Smooth muscle cell (in vitro differentiated cells): ENCODE measurements at regions not wholly inside any gene's neighbourhood (a gene's known extent, or its start where the extent isn't known, plus 50 kb on each side); places are given as distances from the start of the nearest gene placed in this dataset.

Experiments
- DNase-seq: peaks from one replicate; lab custom pipeline; 2025; ENCODE audit not compliant: unreplicated experiment; lab: John Stamatoyannopoulos, UW
- H2AFZ ChIP-seq: fragments of 200-600 bp; sonication (generic); 2 replicates; pipeline ENCODE4 v1.6.0; 2016; ENCODE audit warnings: antibody characterized with exemption, low read depth, mild to moderate bottlenecking
- H3F3A ChIP-seq: fragments of 200-600 bp; sonication (generic); 2 replicates; pipeline ENCODE4 v1.6.0; 2017; ENCODE audit warnings: antibody characterized with exemption, low read depth
- H3K27ac ChIP-seq: fragments of 200-600 bp; sonication (generic); 2 replicates; pipeline ENCODE4 v1.5.1; 2016; ENCODE audit warnings: low read depth, mild to moderate bottlenecking
- H3K27me3 ChIP-seq: fragments of 200-600 bp; sonication (generic); 2 replicates; pipeline ENCODE4 v1.6.1; 2016; ENCODE audit warnings: low read depth, mild to moderate bottlenecking
- H3K36me3 ChIP-seq: fragments of 200-600 bp; sonication (generic); 2 replicates; pipeline ENCODE4 v1.5.1; 2016; ENCODE audit warnings: low read depth
- H3K4me1 ChIP-seq: fragments of 200-600 bp; sonication (generic); 2 replicates; pipeline ENCODE4 v1.5.1; 2016; ENCODE audit warnings: low read depth
- H3K4me2 ChIP-seq: fragments of 200-600 bp; sonication (generic); 2 replicates; pipeline ENCODE4 v1.6.0; 2016; ENCODE audit warnings: mild to moderate bottlenecking
- H3K4me3 ChIP-seq: fragments of 200-600 bp; sonication (generic); 2 replicates; pipeline ENCODE4 v1.5.1; 2016; ENCODE audit warnings: mild to moderate bottlenecking
- H3K79me2 ChIP-seq: fragments of 200-600 bp; sonication (generic); 2 replicates; pipeline ENCODE4 v1.6.0; 2016; ENCODE audit warnings: low read depth, mild to moderate bottlenecking
- H3K9ac ChIP-seq: fragments of 200-600 bp; sonication (generic); 2 replicates; pipeline ENCODE4 v1.6.0; 2016; ENCODE audit warnings: low read depth
- H3K9me3 ChIP-seq: fragments of 200-600 bp; sonication (generic); replicated peaks from 2 replicates; pipeline ENCODE4 v1.5.1; 2016; ENCODE audit warnings: low read depth
- H4K20me1 ChIP-seq: fragments of 200-600 bp; sonication (generic); 2 replicates; pipeline ENCODE4 v1.6.0; 2016; ENCODE audit warnings: low read depth
- WGBS: methylation state at CpG from one replicate; pipeline ENCODE4 v1.1.7; 2016; ENCODE audit warnings: low lambda C conversion rate; 5-methylcytosine and 5-hydroxymethylcytosine counted together
- TF ChIP-seq, protein P1 (sequence below): fragments of 200-600 bp; sonication (generic); IDR thresholded peaks from 2 replicates; pipeline ENCODE4 v1.5.1; 2017; ENCODE audit warnings: borderline replicate concordance, mild to moderate bottlenecking, antibody characterized with exemption; ENCODE audit not compliant: insufficient read depth, poor library complexity, severe bottlenecking

DNA sequence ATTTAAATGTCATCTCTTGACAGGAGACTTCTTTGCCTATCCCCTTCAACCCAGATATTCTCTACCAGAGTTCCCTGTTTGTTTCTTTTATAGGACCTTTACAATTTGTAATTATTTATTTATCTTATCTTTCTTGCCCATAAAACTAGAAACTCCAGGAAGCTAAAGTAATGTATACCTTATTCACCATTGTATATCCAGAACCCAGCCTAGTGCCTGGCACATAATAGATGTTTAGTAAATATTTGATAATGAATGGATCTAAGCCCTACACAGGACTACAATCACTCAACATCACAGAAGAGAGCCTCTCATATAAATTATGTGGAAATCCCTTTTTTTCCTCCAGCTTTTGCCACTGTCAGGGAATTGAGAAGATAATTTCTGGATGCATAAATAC is 125.6 kb upstream of the CNOT2 start:
- no peak overlapping the region for H3K4me2 ChIP-seq
- H2AFZ ChIP-seq = no peak overlapping the region
- TF ChIP-seq, protein P1, sequence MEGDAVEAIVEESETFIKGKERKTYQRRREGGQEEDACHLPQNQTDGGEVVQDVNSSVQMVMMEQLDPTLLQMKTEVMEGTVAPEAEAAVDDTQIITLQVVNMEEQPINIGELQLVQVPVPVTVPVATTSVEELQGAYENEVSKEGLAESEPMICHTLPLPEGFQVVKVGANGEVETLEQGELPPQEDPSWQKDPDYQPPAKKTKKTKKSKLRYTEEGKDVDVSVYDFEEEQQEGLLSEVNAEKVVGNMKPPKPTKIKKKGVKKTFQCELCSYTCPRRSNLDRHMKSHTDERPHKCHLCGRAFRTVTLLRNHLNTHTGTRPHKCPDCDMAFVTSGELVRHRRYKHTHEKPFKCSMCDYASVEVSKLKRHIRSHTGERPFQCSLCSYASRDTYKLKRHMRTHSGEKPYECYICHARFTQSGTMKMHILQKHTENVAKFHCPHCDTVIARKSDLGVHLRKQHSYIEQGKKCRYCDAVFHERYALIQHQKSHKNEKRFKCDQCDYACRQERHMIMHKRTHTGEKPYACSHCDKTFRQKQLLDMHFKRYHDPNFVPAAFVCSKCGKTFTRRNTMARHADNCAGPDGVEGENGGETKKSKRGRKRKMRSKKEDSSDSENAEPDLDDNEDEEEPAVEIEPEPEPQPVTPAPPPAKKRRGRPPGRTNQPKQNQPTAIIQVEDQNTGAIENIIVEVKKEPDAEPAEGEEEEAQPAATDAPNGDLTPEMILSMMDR = no peak
- no peak overlapping the region for H3K4me3 ChIP-seq
- DNase-seq = no peak
- no peaks in the 10 kb centered on the region for H4K20me1 ChIP-seq
- no peaks in the 10 kb centered on the region for H3F3A ChIP-seq
- no peaks in the 10 kb centered on the region for H3K4me1 ChIP-seq
- no peaks in the 10 kb centered on the region for H3K79me2 ChIP-seq
- H3K36me3 ChIP-seq = no peaks in the 10 kb centered on the region
- H3K9me3 ChIP-seq = no peaks in the 10 kb centered on the region
- H3K9ac ChIP-seq = no peak overlapping the region
- H3K27ac ChIP-seq = no peak overlapping the region
- H3K27me3 ChIP-seq = no peaks in the 10 kb centered on the region

DNA sequence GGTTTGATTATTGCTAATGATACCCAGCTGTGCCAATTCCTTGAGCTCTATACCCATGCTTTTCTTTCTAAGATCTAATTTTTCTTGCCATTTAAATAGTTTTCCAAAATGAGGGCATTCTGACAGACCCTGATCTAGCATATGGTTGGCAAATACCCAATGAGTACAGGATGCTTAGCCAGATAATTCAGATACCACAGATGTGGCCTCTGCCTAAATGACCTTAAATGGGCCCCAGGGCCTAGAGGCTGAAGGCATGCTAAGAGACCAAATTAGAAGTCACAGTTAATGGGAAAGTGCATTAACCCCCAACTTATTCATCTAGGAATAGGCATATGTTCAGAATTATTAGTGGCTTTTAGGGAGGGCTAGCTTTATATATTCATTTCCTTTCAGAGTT is 122.3 kb upstream of the CNOT2 start:
- Histone ChIP-seq H3F3A (no peaks in the 10 kb centered on the region), H3K27ac (no peak overlapping the region), H3K9ac (no peak overlapping the region), H3K9me3 (no peaks in the 10 kb centered on the region), H3K79me2 (no peaks in the 10 kb centered on the region), H2AFZ (no peak overlapping the region), H4K20me1 (no peaks in the 10 kb centered on the region), H3K4me2 (no peak overlapping the region), H3K36me3 (no peaks in the 10 kb centered on the region), H3K27me3 (no peaks in the 10 kb centered on the region), H3K4me3 (no peak overlapping the region), H3K4me1 (no peaks in the 10 kb centered on the region)
- TF ChIP-seq, protein P1 = no peak
- no peak for DNase-seq

DNA sequence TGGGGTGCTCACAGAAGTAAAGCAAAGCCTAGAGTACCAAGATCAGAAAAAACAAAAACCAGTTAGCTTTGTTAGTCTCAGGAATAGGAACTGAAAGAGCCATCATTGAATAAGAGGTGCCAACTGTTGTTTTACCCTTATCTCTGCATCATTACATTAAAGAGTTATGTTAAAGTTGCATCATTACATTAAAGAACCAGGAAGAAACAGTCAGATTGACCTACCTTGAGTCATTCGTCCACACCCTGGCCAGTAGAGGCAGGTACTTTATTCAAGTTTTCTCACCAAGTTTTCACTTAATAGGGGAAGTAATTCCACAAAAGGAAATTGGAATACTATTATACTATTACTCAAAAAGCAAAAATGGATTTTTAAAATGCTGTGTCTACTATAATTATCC is 121.7 kb upstream of the CNOT2 start:
- Histone ChIP-seq H3K27me3 (no peaks in the 10 kb centered on the region), H4K20me1 (no peaks in the 10 kb centered on the region), H2AFZ (no peak overlapping the region), H3K4me1 (no peaks in the 10 kb centered on the region), H3K36me3 (no peaks in the 10 kb centered on the region), H3K4me3 (no peak overlapping the region), H3F3A (no peaks in the 10 kb centered on the region), H3K27ac (no peak overlapping the region), H3K9ac (no peak overlapping the region), H3K79me2 (no peaks in the 10 kb centered on the region), H3K4me2 (no peak overlapping the region), H3K9me3 (no peaks in the 10 kb centered on the region)
- DNase-seq = no peak
- WGBS = 88% methylated on average over 1 of the region's 1 CpG
- TF ChIP-seq, protein P1 = no peak

DNA sequence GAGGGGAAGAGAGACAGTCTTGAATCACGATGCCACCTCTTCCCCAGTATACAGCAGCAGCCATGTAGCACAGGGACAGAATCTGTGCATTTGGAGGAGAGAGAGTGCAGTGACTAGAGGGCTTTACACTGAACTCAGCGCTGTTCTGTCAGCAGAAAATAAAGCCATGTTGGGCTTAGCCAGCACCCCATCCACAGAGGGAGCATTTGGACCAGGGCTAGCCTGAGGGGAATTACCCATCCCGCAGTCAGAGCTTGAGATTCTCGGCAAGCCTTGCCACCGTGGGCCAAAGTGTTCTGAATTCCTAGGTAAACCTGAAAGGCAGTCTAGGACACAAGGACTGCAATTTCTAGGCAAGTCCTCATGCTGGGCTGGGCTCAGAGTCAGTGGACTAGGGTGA is 120.4 kb upstream of the CNOT2 start:
- no peaks in the 10 kb centered on the region for H4K20me1 ChIP-seq
- no peak for DNase-seq
- H3K9ac ChIP-seq = no peak overlapping the region
- H3K4me2 ChIP-seq = no peak overlapping the region
- TF ChIP-seq, protein P1 = no peak
- no peaks in the 10 kb centered on the region for H3K79me2 ChIP-seq
- no peaks in the 10 kb centered on the region for H3K36me3 ChIP-seq
- no peak overlapping the region for H3K4me3 ChIP-seq
- no peaks in the 10 kb centered on the region for H3K9me3 ChIP-seq
- WGBS = 76% methylated on average over 5 of the region's 5 CpGs
- no peak overlapping the region for H2AFZ ChIP-seq
- no peaks in the 10 kb centered on the region for H3K4me1 ChIP-seq
- H3K27me3 ChIP-seq = no peaks in the 10 kb centered on the region
- no peaks in the 10 kb centered on the region for H3F3A ChIP-seq
- no peak overlapping the region for H3K27ac ChIP-seq
